ENCODE measurements at regions not wholly inside any gene's neighbourhood (a gene's known extent, or its start where the extent isn't known, plus 50 kb on each side); places are given as distances from the start of the nearest gene placed in this dataset.
A peak's percentile ranks its signal among the peaks of the same experiment; 100 is the strongest.

DNA sequence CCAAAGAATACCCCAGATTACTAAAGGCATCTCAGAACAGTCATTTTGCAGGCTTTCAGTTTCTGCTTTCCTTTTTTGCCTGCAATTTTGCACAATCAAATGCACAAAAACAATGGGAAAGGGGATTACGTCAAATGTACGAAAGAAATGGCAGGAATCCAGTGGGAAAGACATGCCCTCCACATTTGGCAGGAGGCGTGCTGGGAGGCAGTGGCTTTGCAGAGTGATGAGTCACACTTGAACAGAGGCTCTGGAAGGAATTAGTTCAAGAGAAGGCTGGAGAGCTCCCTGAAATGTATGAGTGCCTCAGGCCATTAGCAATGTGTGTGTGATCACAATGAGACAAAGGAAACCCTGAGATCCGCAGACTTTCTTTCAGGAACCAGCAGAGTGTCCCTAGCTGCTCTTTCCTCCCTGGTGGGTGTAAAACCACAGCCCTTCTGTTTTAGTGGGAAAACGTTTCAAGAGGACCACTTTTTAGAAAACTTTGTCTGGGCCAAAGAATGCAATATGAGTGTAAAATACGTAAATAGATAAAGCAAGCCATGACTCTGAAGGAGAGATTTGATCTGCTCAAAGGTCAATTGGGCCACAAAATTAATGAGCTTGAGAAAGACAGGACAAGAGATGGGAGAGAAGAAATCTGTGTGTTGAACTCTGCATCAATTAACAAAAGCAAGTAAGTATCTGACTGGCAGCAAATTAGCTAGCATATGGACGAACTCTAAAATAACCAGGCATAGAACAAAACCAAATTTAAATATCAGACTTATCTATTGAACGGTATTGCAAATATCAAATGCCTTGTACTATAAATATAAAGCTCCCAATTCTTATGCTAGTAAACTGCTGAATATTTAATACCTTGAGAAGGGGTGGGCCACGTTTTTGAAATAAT, 155.4 kb upstream of the PDE3A start:
- Histone ChIP-seq H3K4me2 (replicated peaks; ENCODE audit: extremely low read depth, low read length, poor library complexity, severe bottlenecking) (peak overlapping the region; percentile 35), H3K4me3 (replicated peaks in 1 of 3; ENCODE audit: low read depth in 2 of 3, low read length in 3 of 3) (peak overlapping the region in 1 of 3 experiments; percentile 27), H3K9me3 (replicated peaks in 1 of 2; ENCODE audit: control insufficient read depth in 1 of 2, insufficient read depth in 1 of 2, low read length in 2 of 2) (peaks cover 0 to 3% of the 10 kb centered on the region in 2 donors), H3K36me3 (replicated peaks in 1 of 2; ENCODE audit: control insufficient read depth in 1 of 2, insufficient read depth in 2 of 2, low read length in 2 of 2) (no peaks in the 10 kb centered on the region), H2AFZ (ENCODE audit: insufficient read depth, low read depth, low read length, poor library complexity, severe bottlenecking) (peak overlapping the region; percentile 16), H3K9ac (ENCODE audit: insufficient read depth, low read length, poor library complexity, severe bottlenecking) (no peak overlapping the region), H3K4me1 (ENCODE audit: control insufficient read depth in 1 of 2, insufficient read depth in 2 of 2, low read length in 2 of 2) (peaks cover 40 to 43% of the 10 kb centered on the region in 2 donors), H3K27me3 (ENCODE audit: control insufficient read depth in 2 of 2, insufficient read depth in 2 of 2, low read length in 2 of 2) (no peaks in the 10 kb centered on the region), H3K27ac (ENCODE audit: low read depth in 1 of 2, low read length in 2 of 2) (no peak overlapping the region), H3K79me2 (ENCODE audit: insufficient read depth, low read length) (no peaks in the 10 kb centered on the region), H4K20me1 (ENCODE audit: insufficient read depth, low read length) (no peaks in the 10 kb centered on the region)
- 26% methylated on average over 5 of the region's 9 CpGs for WGBS (ENCODE audit: insufficient coverage)
- H3K27ac Mint-ChIP-seq: peak overlapping the region in 2 of 7 donors; percentile 36 to 60
- DNase-seq: peak in 2 of 3 donors; percentile 34 to 37
- H3K27me3 Mint-ChIP-seq (ENCODE audit: low read depth in 3 of 3): peaks cover 0 to 2% (median 0%) of the 10 kb centered on the region in 3 donors
- peaks cover 0 to 4% (median 0%) of the 10 kb centered on the region in 7 donors for H3K9me3 Mint-ChIP-seq
- H3K36me3 Mint-ChIP-seq: no peaks in the 10 kb centered on the region
- intact Hi-C loops (cut with micrococcal nuclease): no loop called here
- TF ChIP-seq, protein P1, sequence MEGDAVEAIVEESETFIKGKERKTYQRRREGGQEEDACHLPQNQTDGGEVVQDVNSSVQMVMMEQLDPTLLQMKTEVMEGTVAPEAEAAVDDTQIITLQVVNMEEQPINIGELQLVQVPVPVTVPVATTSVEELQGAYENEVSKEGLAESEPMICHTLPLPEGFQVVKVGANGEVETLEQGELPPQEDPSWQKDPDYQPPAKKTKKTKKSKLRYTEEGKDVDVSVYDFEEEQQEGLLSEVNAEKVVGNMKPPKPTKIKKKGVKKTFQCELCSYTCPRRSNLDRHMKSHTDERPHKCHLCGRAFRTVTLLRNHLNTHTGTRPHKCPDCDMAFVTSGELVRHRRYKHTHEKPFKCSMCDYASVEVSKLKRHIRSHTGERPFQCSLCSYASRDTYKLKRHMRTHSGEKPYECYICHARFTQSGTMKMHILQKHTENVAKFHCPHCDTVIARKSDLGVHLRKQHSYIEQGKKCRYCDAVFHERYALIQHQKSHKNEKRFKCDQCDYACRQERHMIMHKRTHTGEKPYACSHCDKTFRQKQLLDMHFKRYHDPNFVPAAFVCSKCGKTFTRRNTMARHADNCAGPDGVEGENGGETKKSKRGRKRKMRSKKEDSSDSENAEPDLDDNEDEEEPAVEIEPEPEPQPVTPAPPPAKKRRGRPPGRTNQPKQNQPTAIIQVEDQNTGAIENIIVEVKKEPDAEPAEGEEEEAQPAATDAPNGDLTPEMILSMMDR (IDR thresholded peaks at IDR 0.05): no peak
- peak overlapping the region in 1 of 2 donors; percentile 62 for H3K4me3 Mint-ChIP-seq
- peaks cover 43% of the 10 kb centered on the region for H3K4me1 Mint-ChIP-seq

DNA sequence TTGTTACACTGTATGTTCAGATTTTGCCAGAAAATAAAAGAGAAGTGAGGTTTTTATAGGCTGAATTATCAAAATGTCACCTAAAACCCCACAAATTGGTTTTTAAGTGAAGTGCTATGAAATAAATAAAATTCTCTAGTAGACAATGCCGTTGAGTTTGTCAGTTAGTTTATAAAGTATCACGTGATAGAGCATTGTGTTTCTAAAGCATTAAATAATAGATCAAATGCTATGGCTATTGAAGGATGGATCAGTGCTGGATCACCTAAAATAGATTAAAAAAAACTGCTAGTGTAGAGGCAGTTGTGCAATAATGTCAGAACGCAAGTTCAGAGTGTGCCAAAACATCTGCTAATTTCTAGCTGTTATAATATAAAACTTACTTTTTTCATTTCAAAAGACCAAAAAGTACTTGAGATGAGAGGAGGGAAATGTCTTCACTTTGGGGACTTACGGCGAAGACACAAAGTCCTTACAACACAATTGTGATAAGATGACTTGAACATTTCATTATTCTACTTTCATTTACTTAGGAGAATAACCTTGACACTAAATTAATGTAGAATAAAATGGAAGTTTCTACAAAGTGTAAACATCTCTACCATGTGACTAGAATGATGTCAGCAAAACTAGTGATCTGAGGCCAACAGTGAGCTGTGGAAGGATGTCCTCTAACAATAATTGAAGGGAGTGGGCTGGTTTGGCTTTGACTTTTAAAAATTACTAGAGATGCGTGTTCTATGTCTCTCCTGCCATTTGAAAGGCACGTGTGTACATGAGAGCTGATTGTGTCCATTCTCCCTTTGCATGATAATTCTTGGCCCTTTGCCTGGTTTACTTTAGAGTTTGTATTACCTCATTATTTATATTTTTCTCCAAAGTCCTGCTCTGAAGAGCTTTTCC, 154.4 kb upstream of the PDE3A start:
- Histone ChIP-seq H4K20me1 (ENCODE audit: insufficient read depth, low read length) (no peaks in the 10 kb centered on the region), H2AFZ (ENCODE audit: insufficient read depth, low read depth, low read length, poor library complexity, severe bottlenecking) (no peak overlapping the region), H3K4me2 (replicated peaks; ENCODE audit: extremely low read depth, low read length, poor library complexity, severe bottlenecking) (no peak overlapping the region), H3K9me3 (replicated peaks in 1 of 2; ENCODE audit: control insufficient read depth in 1 of 2, insufficient read depth in 1 of 2, low read length in 2 of 2) (peaks cover 0 to 3% of the 10 kb centered on the region in 2 donors), H3K9ac (ENCODE audit: insufficient read depth, low read length, poor library complexity, severe bottlenecking) (no peak overlapping the region), H3K79me2 (ENCODE audit: insufficient read depth, low read length) (no peaks in the 10 kb centered on the region), H3K36me3 (replicated peaks in 1 of 2; ENCODE audit: control insufficient read depth in 1 of 2, insufficient read depth in 2 of 2, low read length in 2 of 2) (no peaks in the 10 kb centered on the region), H3K27me3 (ENCODE audit: control insufficient read depth in 2 of 2, insufficient read depth in 2 of 2, low read length in 2 of 2) (no peaks in the 10 kb centered on the region), H3K27ac (ENCODE audit: low read depth in 1 of 2, low read length in 2 of 2) (no peak overlapping the region), H3K4me3 (replicated peaks in 1 of 3; ENCODE audit: low read depth in 2 of 3, low read length in 3 of 3) (no peak overlapping the region), H3K4me1 (ENCODE audit: control insufficient read depth in 1 of 2, insufficient read depth in 2 of 2, low read length in 2 of 2) (peaks cover 40 to 42% of the 10 kb centered on the region in 2 donors)
- no peak for DNase-seq
- intact Hi-C loops (cut with micrococcal nuclease): no loop called here
- TF ChIP-seq, protein P1 (IDR thresholded peaks at IDR 0.05): no peak
- Mint-ChIP-seq H3K27me3 (ENCODE audit: low read depth in 3 of 3) (peaks cover 0 to 2% (median 0%) of the 10 kb centered on the region in 3 donors), H3K36me3 (no peaks in the 10 kb centered on the region), H3K27ac (no peak overlapping the region), H3K4me1 (peaks cover 43% of the 10 kb centered on the region), H3K9me3 (peaks cover 0 to 4% (median 0%) of the 10 kb centered on the region in 7 donors), H3K4me3 (no peak overlapping the region)
- WGBS (ENCODE audit: insufficient coverage): no CpG with 5 or more reads among the region's 7 CpGs
